HG03354 (cell line): ENCODE measurements at regions not wholly inside any gene's neighbourhood (a gene's known extent, or its start where the extent isn't known, plus 50 kb on each side); places are given as distances from the start of the nearest gene placed in this dataset.

Experiments used
- ATAC-seq: cut with Tn5 transposase; IDR thresholded peaks from one replicate; pipeline ENCODE4 v1.9.1; 2021; ENCODE audit warnings: mild to moderate bottlenecking; ENCODE audit not compliant: unreplicated experiment, poor library complexity, severe bottlenecking

DNA sequence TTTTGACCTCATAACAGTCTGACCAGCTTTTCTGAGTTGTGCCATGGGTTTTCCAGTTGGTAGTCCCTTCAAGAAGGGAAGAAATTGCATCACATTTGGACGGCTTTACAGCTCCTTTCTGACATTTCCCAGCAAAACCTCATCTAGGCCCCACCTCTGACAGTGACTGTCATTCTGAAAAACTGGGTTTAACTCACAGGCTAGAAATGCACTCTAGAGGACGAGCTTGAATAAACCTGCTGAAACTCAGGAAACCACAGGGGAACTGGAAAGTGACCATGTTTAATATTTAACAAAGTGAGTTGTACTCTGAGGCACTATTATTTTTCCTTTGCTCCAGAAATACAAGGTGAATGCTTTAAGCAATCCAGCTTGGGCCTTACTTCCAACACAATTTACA, 434.3 kb upstream of the RASGEF1B start:
- peak; percentile 99 for ATAC-seq

- no peak for ATAC-seq
Observed at GRCh38 chr4:81904121-81904520, 432.4 kb upstream of the RASGEF1B start.

DNA sequence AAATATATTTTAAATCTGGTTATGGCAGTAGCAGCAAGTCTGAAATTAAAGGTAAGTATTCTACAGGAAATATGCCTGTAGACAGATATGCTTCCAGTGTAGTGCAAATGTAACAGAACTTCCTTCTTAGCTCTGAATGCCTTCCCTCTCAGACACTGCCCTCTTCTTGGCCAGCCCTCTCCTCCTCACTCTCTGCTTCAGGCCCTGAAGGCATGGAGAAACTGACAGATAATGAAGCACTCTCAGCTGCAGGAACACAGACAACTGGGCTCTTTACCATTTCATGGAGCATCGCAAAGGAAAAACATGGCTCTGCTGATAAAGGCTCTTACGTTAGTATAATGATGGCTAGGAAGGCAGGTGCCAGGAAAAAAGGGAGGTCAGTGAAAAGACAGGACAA, 431.5 kb upstream of the RASGEF1B start:
- no peak for ATAC-seq

DNA sequence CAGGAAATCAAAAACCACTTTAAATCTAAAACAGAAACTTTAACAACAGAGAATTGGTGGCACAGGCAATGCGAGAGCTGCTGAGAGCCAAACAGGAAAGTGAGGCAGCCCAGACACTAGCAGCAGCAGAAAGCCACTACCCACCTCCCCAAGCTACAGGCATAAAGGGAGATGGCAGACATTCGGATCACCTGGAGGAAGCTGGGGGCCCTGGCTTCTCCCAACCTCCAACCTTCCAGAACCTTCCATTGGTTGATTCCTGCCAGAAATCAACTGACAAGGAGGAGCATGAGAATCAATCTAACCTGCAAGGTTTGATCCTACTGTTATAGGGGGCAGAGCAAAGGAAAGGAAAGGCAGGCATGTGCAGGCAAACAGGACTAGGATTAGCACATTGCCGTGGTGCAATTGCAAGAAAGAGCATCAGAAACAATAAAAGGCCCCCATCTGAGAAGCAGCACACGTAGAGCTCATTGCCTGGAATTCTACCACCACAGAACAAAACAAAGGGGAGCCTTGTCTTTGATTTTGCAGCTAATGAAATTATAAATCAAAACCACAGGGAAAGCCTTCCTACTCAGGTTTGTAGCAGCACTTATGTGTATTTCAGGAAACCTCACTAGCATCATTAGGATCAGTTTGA, 427.3 kb upstream of the RASGEF1B start:
- ATAC-seq = no peak

- ATAC-seq = no peak
Observed at GRCh38 chr4:81896936-81897335, 425.2 kb upstream of the RASGEF1B start.

- ATAC-seq = no peak
Observed at GRCh38 chr4:81891005-81891996, 419.6 kb upstream of the RASGEF1B start.

DNA sequence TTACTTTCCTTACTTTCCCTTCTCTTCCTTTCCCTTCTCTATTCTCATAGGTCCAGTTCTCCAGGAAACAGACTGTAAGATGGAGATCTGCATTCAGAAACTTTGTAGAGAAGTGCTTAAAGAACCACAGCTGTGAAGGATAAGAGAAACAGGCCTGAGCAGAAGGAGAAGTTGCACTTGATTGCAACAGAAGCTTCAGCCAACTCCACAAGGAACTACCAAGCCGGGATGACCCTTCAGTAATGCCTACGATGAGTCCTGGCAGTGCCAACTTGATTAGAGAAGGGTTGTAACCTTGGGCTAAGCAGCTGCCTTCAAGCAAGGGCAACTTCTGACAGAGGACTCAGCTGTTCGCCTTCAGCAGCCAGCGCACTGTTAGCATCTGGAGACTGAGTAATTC, 413.3 kb upstream of the RASGEF1B start:
- ATAC-seq = no peak

- no peak for ATAC-seq
Observed at GRCh38 chr4:81883530-81884450, 412.1 kb upstream of the RASGEF1B start.

DNA sequence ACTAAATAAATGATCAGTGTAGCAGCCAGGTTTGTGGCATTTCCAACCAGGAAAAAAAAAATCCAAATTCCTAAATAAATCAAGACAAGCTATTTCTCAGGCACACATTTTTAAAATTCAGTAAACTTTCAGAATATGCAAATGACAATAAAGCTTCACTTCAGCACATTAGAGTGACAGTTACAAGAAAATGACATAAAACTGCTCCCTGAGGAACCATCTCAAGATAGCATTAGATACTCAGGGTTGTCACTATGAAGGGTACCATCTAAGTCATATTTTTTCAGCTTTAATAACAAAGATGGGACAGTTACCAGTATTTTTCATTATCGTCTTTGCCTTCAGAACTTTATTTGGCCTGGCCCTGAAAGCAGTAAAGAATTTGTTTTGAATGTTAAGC, 411.3 kb upstream of the RASGEF1B start:
- ATAC-seq = no peak

GRCh38 chr4:81881855-81882621, 410.3 kb upstream of the RASGEF1B start:
- no peak for ATAC-seq

- no peak for ATAC-seq
Observed at GRCh38 chr4:81876106-81876505, 404.4 kb upstream of the RASGEF1B start.

- ATAC-seq = no peak
Observed at GRCh38 chr4:81874661-81875515, 403.2 kb upstream of the RASGEF1B start.

- ATAC-seq = no peak
Observed at GRCh38 chr4:81870275-81870674, 398.6 kb upstream of the RASGEF1B start.

GRCh38 chr4:81860111-81860510, 388.4 kb upstream of the RASGEF1B start:
- ATAC-seq = no peak

DNA sequence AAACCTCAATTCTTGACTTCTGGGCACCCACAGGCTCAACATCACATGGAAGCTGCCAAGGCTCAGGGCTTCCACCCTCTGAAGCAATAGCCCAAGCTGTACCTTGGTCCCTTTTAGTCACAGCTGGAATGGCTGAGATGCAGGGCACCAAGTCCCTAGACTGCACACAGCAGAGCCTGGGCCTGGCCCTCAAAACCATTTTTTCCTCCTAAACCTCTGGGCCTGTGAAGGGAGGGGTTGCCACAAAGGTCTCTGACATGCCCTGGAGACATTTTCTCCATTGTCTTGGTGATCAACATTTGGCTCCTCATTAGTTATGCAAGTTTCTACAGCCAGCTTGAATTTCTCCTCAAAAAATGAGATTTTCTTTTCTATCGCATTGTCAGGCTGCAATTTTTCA, 382.7 kb upstream of the RASGEF1B start:
- ATAC-seq = no peak

GRCh38 chr4:81852031-81852715, 380.5 kb upstream of the RASGEF1B start:
- no peak for ATAC-seq

DNA sequence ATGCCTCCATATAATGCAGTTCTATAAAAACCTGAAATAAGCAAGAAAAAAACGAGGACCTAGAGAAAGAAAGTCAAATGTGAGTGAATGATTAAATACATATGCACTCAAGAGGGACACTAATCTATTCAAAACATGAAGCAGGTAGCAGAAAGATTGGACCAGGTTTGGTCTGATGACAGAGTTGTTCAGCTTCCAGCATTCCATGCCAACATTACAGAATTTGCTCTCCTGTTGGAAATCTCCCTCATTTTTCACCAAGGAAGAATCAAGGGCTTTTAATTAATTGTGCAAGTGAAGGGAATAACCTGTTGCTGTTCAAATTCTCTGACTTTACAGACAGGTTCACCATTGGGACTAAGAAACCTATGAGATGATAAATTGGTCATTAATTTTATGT, 379.0 kb upstream of the RASGEF1B start:
- no peak for ATAC-seq

DNA sequence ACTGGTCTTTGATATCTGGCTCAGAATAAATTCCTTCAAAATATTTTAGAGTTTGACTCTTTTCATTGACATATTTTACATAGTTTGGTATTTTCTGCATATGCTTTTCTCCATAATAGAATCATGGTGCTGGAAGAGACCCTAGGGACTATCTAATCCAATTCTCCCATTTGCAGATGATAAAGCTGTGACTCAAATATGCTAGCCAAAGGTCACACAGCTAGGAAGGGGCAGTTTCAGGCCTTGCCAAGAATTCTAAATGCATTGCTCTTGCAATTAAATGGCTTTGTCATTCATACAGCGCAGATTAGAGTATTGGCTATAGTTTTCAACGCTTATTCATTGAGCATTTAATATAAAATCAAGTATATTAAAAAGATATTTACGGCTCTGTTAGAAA, 374.1 kb upstream of the RASGEF1B start:
- no peak for ATAC-seq
